K562 (cell line): ENCODE measurements at regions not wholly inside any gene's neighbourhood (a gene's known extent, or its start where the extent isn't known, plus 50 kb on each side); places are given as distances from the start of the nearest gene placed in this dataset.

ENCODE experiments used
- ATAC-seq: fragments of 200-7000 bp; cut with Tn5 transposase; 3 replicates; pipeline ENCODE4 v1.9.1; 2020; ENCODE audit warnings: moderate library complexity
- BruUV-seq: library from RNA; stranded (reverse); fragments of 400-500 nt; replicated peaks from 2 replicates; lab custom pipeline; 2021; lab: Mats Ljungman, UMichigan
- CTCF ChIA-PET: fragments of 300-600 bp; formaldehyde crosslinking; extraction: SDS; loops from one replicate; lab custom pipeline; 2021; ENCODE audit warnings: low intra/inter-chr PET ratio; lab: Yijun Ruan, JAX
- POLR2A ChIA-PET: fragments of 300-600, 350-650 bp; sonication (Branson Sonifier 250); formaldehyde crosslinking; extraction: SDS; loops from one replicate; lab custom pipeline; 2021; ENCODE audit warnings: antibody characterized with exemption, inconsistent platforms; lab: Yijun Ruan, JAX
- DNase-seq, 4 experiments: peaks; one replicate each; pipeline versions ENCODE4 v3.0.0 to v3.0.0-alpha.2; 2011 to 2018; ENCODE audit warnings: low spot score in 3 of 4, mixed read lengths in 3 of 4; ENCODE audit errors: extremely low read depth in 1 of 4
- FAIRE-seq: peaks from 2 replicates; lab custom pipeline; 2011; peaks lifted over from hg19 to GRCh38; lab: Jason Lieb, UNC
- H2AFZ ChIP-seq: 2 replicates; pipeline ENCODE4 v1.6.0; 2011; ENCODE audit warnings: low read depth, low read length, control low read depth, inconsistent platforms
- H3K27ac ChIP-seq: fragments of 200-600 bp; 3 replicates; pipeline ENCODE4 v1.8.0; 2011; ENCODE audit warnings: low read depth, mild to moderate bottlenecking, control low read depth, inconsistent platforms, low read length, moderate library complexity, mixed read lengths; ENCODE audit errors: extremely low read depth
- H3K27me3 ChIP-seq, 2 experiments: fragments of 300-600 bp in 1 of 2; 2 replicates in 1 of 2; 3 replicates in 1 of 2; pipeline versions ENCODE4 v1.6.0 to v1.8.0; 2011; ENCODE audit warnings: inconsistent platforms in 2 of 2, low read length in 2 of 2, mild to moderate bottlenecking in 1 of 2, mixed read lengths in 1 of 2, moderate library complexity in 1 of 2; ENCODE audit not compliant: control insufficient read depth in 2 of 2, insufficient read depth in 2 of 2
- H3K36me3 ChIP-seq: fragments of 300-600 bp; 3 replicates; pipeline ENCODE4 v1.8.0; 2011; ENCODE audit warnings: mild to moderate bottlenecking, low read length, inconsistent platforms; ENCODE audit not compliant: control insufficient read depth, insufficient read depth
- H3K4me1 ChIP-seq, 2 experiments: fragments of 200-600 bp in 1 of 2; replicated peaks in 1 of 2; 2 replicates in 1 of 2; 3 replicates in 1 of 2; pipeline versions ENCODE4 v1.5.1 to v1.8.0; 2011; ENCODE audit warnings: inconsistent platforms in 2 of 2, low read length in 2 of 2, mild to moderate bottlenecking in 1 of 2, mixed read lengths in 1 of 2, moderate library complexity in 1 of 2; ENCODE audit not compliant: control insufficient read depth in 2 of 2, insufficient read depth in 2 of 2
- H3K4me2 ChIP-seq: 2 replicates; pipeline ENCODE4 v1.6.1; 2011; ENCODE audit warnings: low read length, control low read depth, inconsistent platforms, mixed read lengths; ENCODE audit not compliant: insufficient read depth
- H3K4me3 ChIP-seq: fragments of 200-600 bp; sonication (generic), shearing (Covaris generic); 2 replicates; pipeline ENCODE4 v1.5.1; 2016; ENCODE audit warnings: control low read depth, inconsistent platforms
- H3K79me2 ChIP-seq: fragments of 200-600 bp; 3 replicates; pipeline ENCODE4 v1.8.0; 2011; ENCODE audit warnings: low read length, inconsistent platforms; ENCODE audit not compliant: control insufficient read depth, insufficient read depth
- H3K9ac ChIP-seq, 2 experiments: 2 replicates each; pipeline versions ENCODE4 v1.6.0 to v1.6.1; 2011; ENCODE audit warnings: low read depth in 2 of 2, low read length in 2 of 2, control low read depth in 1 of 2, inconsistent platforms in 1 of 2, mild to moderate bottlenecking in 1 of 2, mixed read lengths in 1 of 2; ENCODE audit not compliant: insufficient read depth in 1 of 2
- H3K9me1 ChIP-seq: one replicate; pipeline ENCODE4 v1.6.0; 2011; ENCODE audit warnings: inconsistent platforms, mild to moderate bottlenecking, low read length, moderate library complexity; ENCODE audit not compliant: control insufficient read depth, insufficient read depth
- H3K9me3 ChIP-seq: replicated peaks from 2 replicates; pipeline ENCODE4 v1.5.1; 2011; ENCODE audit warnings: low read depth, low read length, inconsistent platforms; ENCODE audit not compliant: control insufficient read depth, insufficient read depth
- H4K20me1 ChIP-seq: replicated peaks from 2 replicates; pipeline ENCODE4 v1.6.1; 2011; ENCODE audit warnings: low read length, inconsistent platforms, mixed read lengths; ENCODE audit not compliant: control insufficient read depth, insufficient read depth
- ARID2 ChIP-seq: fragments of 450-650 bp; IDR thresholded peaks from 2 replicates; pipeline ENCODE4 v1.6.1; 2017; ENCODE audit warnings: antibody characterized with exemption, mild to moderate bottlenecking
- ATF4 ChIP-seq: fragments of 450-650 bp; formaldehyde crosslinking; IDR thresholded peaks from 2 replicates; pipeline ENCODE4 v1.4.0; 2022; ENCODE audit warnings: mild to moderate bottlenecking, moderate library complexity
- BRF1 ChIP-seq: IDR thresholded peaks from 3 replicates; pipeline ENCODE4 v1.6.1; 2011; ENCODE audit warnings: borderline replicate concordance, mild to moderate bottlenecking; ENCODE audit not compliant: insufficient read length; ENCODE audit errors: extremely low read depth
- CREM ChIP-seq: IDR thresholded peaks from 2 replicates; pipeline ENCODE4 v1.6.1; 2014; ENCODE audit warnings: antibody characterized with exemption, low read depth
- DMBX1 ChIP-seq: fragments of 250-450 bp; sonication (Bioruptor Pico); IDR thresholded peaks from 2 replicates; pipeline ENCODE4 v1.8.0; 2022; ENCODE audit warnings: inconsistent platforms, mild to moderate bottlenecking, moderate library complexity, borderline replicate concordance
- KHSRP ChIP-seq: fragments of 450-650 bp; IDR thresholded peaks from 2 replicates; pipeline ENCODE4 v1.6.1; 2017
- MED1 ChIP-seq: sonication (generic); formaldehyde crosslinking; IDR thresholded peaks from 2 replicates; pipeline ENCODE4 v1.8.1; 2023; ENCODE audit warnings: missing genetic modification reagents, borderline replicate concordance
- TAF1 ChIP-seq: IDR thresholded peaks from 2 replicates; pipeline ENCODE4 v1.6.1; 2011; ENCODE audit warnings: mild to moderate bottlenecking, low read length, moderate library complexity; ENCODE audit not compliant: insufficient read depth, control insufficient read depth, severe bottlenecking; ENCODE audit errors: extremely low read depth
- ZNF318 ChIP-seq, 2 experiments: fragments of 450-650 bp; IDR thresholded peaks; 2 replicates each; pipeline ENCODE4 v1.6.1; 2016; ENCODE audit warnings: mild to moderate bottlenecking in 2 of 2, borderline replicate concordance in 1 of 2, low read depth in 1 of 2, moderate library complexity in 1 of 2
- ZNF449 ChIP-seq: fragments of 250-450 bp; sonication (Bioruptor Pico); IDR thresholded peaks from 2 replicates; pipeline ENCODE4 v1.8.0; 2022; ENCODE audit warnings: moderate library complexity, mild to moderate bottlenecking, inconsistent platforms
- ZNF75A ChIP-seq: fragments of 450-650 bp; formaldehyde crosslinking; IDR thresholded peaks from 2 replicates; pipeline ENCODE4 v1.4.0; 2020; ENCODE audit warnings: mild to moderate bottlenecking
- WGBS: fragments of 100-300 bp; shearing (Covaris generic); methylation state at CpG from one replicate; pipeline ENCODE4 v1.1.6; 2016; ENCODE audit warnings: low coverage, mixed read lengths; ENCODE audit not compliant: insufficient coverage; ENCODE audit errors: missing lambda C conversion rate; 5-methylcytosine and 5-hydroxymethylcytosine counted together
- in situ Hi-C: fragments of 300-500 bp; cut with MboI; formaldehyde crosslinking; loops from 4 replicates; pipeline ENCODE4 v1.15.0; 2018; ENCODE audit warnings: inconsistent platforms, mixed read lengths
- intact Hi-C: fragments of 100-400 bp; cut with micrococcal nuclease; formaldehyde crosslinking; loops from 2 replicates; pipeline ENCODE4 v1.14.2; 2022

DNA sequence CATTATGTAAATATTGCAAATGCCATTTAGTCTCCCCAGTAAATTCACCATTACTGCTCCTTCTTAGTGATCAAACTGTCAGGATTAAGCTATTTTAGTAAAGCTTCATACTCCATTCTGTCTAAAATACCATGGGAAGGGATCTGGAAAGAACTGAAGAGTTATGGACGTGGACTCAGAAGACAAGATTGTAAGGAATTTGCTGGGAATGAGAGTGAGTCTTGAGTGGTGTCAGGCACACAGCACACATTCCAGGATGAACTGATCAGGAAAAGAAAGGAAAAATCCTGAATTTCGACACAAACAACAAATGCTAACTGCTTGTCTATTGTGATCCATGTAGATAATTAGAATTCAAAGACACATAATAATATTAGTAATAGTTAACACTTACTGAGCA, 311.0 kb downstream of the CENPC start:
- H3K79me2 ChIP-seq: no peaks in the 10 kb centered on the region
- no peaks in the 10 kb centered on the region for H3K9me3 ChIP-seq
- no peaks in the 10 kb centered on the region for H4K20me1 ChIP-seq
- H3K27me3 ChIP-seq: no peaks in the 10 kb centered on the region
- intact Hi-C loops (no loop called here), in situ Hi-C loops (no loop called here)
- H3K27ac ChIP-seq: no peak overlapping the region
- H3K4me1 ChIP-seq: no peaks in the 10 kb centered on the region
- FAIRE-seq: no peak
- BruUV-seq: no TSS peak
- no peak for ATAC-seq
- no peak overlapping the region for H2AFZ ChIP-seq
- CTCF ChIA-PET: no interaction called here
- H3K4me2 ChIP-seq: no peak overlapping the region
- H3K4me3 ChIP-seq: no peak overlapping the region
- POLR2A ChIA-PET: no interaction called here
- no peaks in the 10 kb centered on the region for H3K9me1 ChIP-seq
- 0% methylated on average over 2 of the region's 2 CpGs for WGBS
- no peak for DNase-seq
- no peaks in the 10 kb centered on the region for H3K36me3 ChIP-seq
- no peak overlapping the region for H3K9ac ChIP-seq
- TF ChIP-seq ARID2: no peak
- no peak for TF ChIP-seq ZNF449 (CRISPR knock-in tag)
- no peak for TF ChIP-seq CREM
- no peak for TF ChIP-seq ZNF318 (IDR thresholded peaks at IDR 0.05; ENCODE audit: borderline replicate concordance in 1 of 2, low read depth in 1 of 2)
- TF ChIP-seq MED1 (CRISPR knock-in tag): no peak
- TF ChIP-seq ZNF75A (CRISPR knock-in tag): no peak
- no peak for TF ChIP-seq ATF4 (CRISPR knock-in tag)
- TF ChIP-seq TAF1: no peak
- no peak for TF ChIP-seq KHSRP
- TF ChIP-seq BRF1: no peak
- no peak for TF ChIP-seq DMBX1 (CRISPR knock-in tag)
